Choroid plexus epithelial cell (primary cell): ENCODE measurements at regions not wholly inside any gene's neighbourhood (a gene's known extent, or its start where the extent isn't known, plus 50 kb on each side); places are given as distances from the start of the nearest gene placed in this dataset.
A peak's percentile ranks its signal among the peaks of the same experiment; 100 is the strongest.

ENCODE experiments used
- DNase-seq: peaks from one replicate; pipeline ENCODE4 v3.0.0-alpha.2; 2010; ENCODE audit warnings: low read depth
- H3K4me3 ChIP-seq: 2 replicates; pipeline ENCODE4 v1.5.1; 2011; ENCODE audit warnings: low read depth, mild to moderate bottlenecking, control low read depth, low read length, moderate library complexity
- CTCF ChIP-seq: conservative IDR thresholded peaks from 2 replicates; pipeline ENCODE4 v1.5.1; 2011; ENCODE audit warnings: low read depth, mild to moderate bottlenecking, control low read depth, inconsistent platforms, low read length, moderate library complexity

GRCh38 chr5:77157732-77158532 is 52.5 kb upstream of the PDE8B start:
- no peak for DNase-seq
- no peak for TF ChIP-seq CTCF
- no peak overlapping the region for H3K4me3 ChIP-seq

- DNase-seq, result no peak
- no peak overlapping the region for H3K4me3 ChIP-seq
- TF ChIP-seq CTCF, result no peak
These were observed 54.1 kb upstream of the PDE8B start for GRCh38 chr5:77156379-77156778.

GRCh38 chr5:77155179-77155785 is 55.2 kb upstream of the PDE8B start:
- TF ChIP-seq CTCF, result no peak
- H3K4me3 ChIP-seq, result no peak overlapping the region
- DNase-seq, result no peak

GRCh38 chr5:77152441-77152840 is 58.0 kb upstream of the PDE8B start:
- H3K4me3 ChIP-seq, result no peak overlapping the region
- no peak for TF ChIP-seq CTCF
- DNase-seq, result no peak

- no peak for DNase-seq
These were observed 59.0 kb upstream of the PDE8B start for GRCh38 chr5:77151501-77151900.

GRCh38 chr5:77146896-77147295 is 59.8 kb upstream of the ZBED3 start:
- TF ChIP-seq CTCF, result no peak
- H3K4me3 ChIP-seq, result no peak overlapping the region
- DNase-seq, result no peak

More at GRCh38 chr5:77151501-77151900, 59.0 kb upstream of the PDE8B start:
- H3K4me3 ChIP-seq, result no peak overlapping the region
- TF ChIP-seq CTCF, result no peak

- no peak for TF ChIP-seq CTCF
- no peak overlapping the region for H3K4me3 ChIP-seq
- peak; percentile 67 for DNase-seq
These were observed 58.6 kb upstream of the ZBED3 start for GRCh38 chr5:77145666-77146065.
